K562 (cell line): ENCODE measurements at regions not wholly inside any gene's neighbourhood (a gene's known extent, or its start where the extent isn't known, plus 50 kb on each side); places are given as distances from the start of the nearest gene placed in this dataset.

Experiments used
- CREM ChIP-seq: IDR thresholded peaks from 2 replicates; pipeline ENCODE4 v1.6.1; 2014; ENCODE audit warnings: antibody characterized with exemption, low read depth
- TF ChIP-seq, protein P1 (sequence below): fragments of 250-450 bp; sonication (Bioruptor Pico); IDR thresholded peaks from 2 replicates; pipeline ENCODE4 v1.9.0; 2021; ENCODE audit warnings: mild to moderate bottlenecking, inconsistent platforms

DNA sequence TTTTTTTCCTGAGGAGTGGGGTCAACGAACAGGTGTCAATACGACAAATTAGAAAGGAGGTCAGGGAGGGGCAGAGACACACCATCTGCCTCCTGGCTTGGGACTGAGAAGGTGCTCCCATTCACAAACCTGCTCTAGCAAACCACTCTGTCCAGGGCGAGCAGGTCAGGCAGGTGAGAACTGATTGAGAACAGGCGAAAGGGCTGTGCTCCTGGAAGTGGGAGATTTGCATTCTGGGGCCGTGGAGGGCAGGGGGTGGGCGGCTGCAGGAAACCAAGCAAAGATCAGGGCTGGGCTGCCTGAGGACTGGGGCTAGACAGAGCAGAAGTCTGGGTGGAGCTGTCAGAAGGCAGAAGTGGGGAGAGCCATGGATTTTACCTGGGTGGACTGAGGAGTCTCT, 98.9 kb upstream of the NLRP1 start:
- TF ChIP-seq CREM = no peak
- TF ChIP-seq, protein P1, sequence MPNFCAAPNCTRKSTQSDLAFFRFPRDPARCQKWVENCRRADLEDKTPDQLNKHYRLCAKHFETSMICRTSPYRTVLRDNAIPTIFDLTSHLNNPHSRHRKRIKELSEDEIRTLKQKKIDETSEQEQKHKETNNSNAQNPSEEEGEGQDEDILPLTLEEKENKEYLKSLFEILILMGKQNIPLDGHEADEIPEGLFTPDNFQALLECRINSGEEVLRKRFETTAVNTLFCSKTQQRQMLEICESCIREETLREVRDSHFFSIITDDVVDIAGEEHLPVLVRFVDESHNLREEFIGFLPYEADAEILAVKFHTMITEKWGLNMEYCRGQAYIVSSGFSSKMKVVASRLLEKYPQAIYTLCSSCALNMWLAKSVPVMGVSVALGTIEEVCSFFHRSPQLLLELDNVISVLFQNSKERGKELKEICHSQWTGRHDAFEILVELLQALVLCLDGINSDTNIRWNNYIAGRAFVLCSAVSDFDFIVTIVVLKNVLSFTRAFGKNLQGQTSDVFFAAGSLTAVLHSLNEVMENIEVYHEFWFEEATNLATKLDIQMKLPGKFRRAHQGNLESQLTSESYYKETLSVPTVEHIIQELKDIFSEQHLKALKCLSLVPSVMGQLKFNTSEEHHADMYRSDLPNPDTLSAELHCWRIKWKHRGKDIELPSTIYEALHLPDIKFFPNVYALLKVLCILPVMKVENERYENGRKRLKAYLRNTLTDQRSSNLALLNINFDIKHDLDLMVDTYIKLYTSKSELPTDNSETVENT (CRISPR knock-in tag) = no peak
